ENCODE measurements at regions not wholly inside any gene's neighbourhood (a gene's known extent, or its start where the extent isn't known, plus 50 kb on each side); places are given as distances from the start of the nearest gene placed in this dataset.
A peak's percentile ranks its signal among the peaks of the same experiment; 100 is the strongest.

- Histone ChIP-seq H3K27ac (no peak overlapping the region), H3K4me3 (no peak overlapping the region), H3K4me1 (peaks cover 0 to 28% of the 10 kb centered on the region in 2 donors), H3K27me3 (no peaks in the 10 kb centered on the region), H3K9me3 (no peaks in the 10 kb centered on the region), H3K36me3 (no peaks in the 10 kb centered on the region)
- no peak for TF ChIP-seq CTCF (IDR thresholded peaks at IDR 0.05)
- no peak for DNase-seq (ENCODE audit: low spot score)
These were observed 91.4 kb upstream of the IRS2 start for GRCh38 chr13:109877809-109878208.

GRCh38 chr13:109875746-109876145 is 89.4 kb upstream of the IRS2 start:
- Histone ChIP-seq H3K27me3 (no peaks in the 10 kb centered on the region), H3K4me1 (peaks cover 0 to 28% of the 10 kb centered on the region in 2 donors), H3K9me3 (no peaks in the 10 kb centered on the region), H3K4me3 (no peak overlapping the region), H3K27ac (peak overlapping the region; percentile 65 to 78), H3K36me3 (no peaks in the 10 kb centered on the region)
- DNase-seq (ENCODE audit: low spot score): no peak
- TF ChIP-seq CTCF (IDR thresholded peaks at IDR 0.05): no peak

- Histone ChIP-seq H3K27me3 (no peaks in the 10 kb centered on the region), H3K4me1 (peaks cover 0 to 36% of the 10 kb centered on the region in 2 donors), H3K36me3 (no peaks in the 10 kb centered on the region), H3K4me3 (no peak overlapping the region), H3K9me3 (no peaks in the 10 kb centered on the region), H3K27ac (peak overlapping the region; percentile 54 to 78)
- TF ChIP-seq CTCF (IDR thresholded peaks at IDR 0.05): no peak
- no peak for DNase-seq (ENCODE audit: low spot score)
These were observed 88.4 kb upstream of the IRS2 start for GRCh38 chr13:109874484-109875454.

GRCh38 chr13:109873351-109874123 is 87.2 kb upstream of the IRS2 start:
- H3K27me3 ChIP-seq: no peaks in the 10 kb centered on the region
- no peak overlapping the region for H3K4me3 ChIP-seq
- H3K27ac ChIP-seq: peak overlapping the region; percentile 54 to 78
- TF ChIP-seq CTCF (IDR thresholded peaks at IDR 0.05): no peak
- peaks cover 0 to 49% of the 10 kb centered on the region in 2 donors for H3K4me1 ChIP-seq
- H3K36me3 ChIP-seq: no peaks in the 10 kb centered on the region
- no peak for DNase-seq (ENCODE audit: low spot score)
- H3K9me3 ChIP-seq: no peaks in the 10 kb centered on the region

GRCh38 chr13:109872864-109873263 is 86.5 kb upstream of the IRS2 start:
- no peak for DNase-seq (ENCODE audit: low spot score)
- no peak overlapping the region for H3K4me3 ChIP-seq
- H3K27me3 ChIP-seq: no peaks in the 10 kb centered on the region
- peak overlapping the region in 1 of 2 donors; percentile 78 for H3K27ac ChIP-seq
- no peak for TF ChIP-seq CTCF (IDR thresholded peaks at IDR 0.05)
- no peaks in the 10 kb centered on the region for H3K9me3 ChIP-seq
- H3K36me3 ChIP-seq: no peaks in the 10 kb centered on the region
- peaks cover 0 to 56% of the 10 kb centered on the region in 2 donors for H3K4me1 ChIP-seq
